D721Med (cell line): ENCODE measurements at regions not wholly inside any gene's neighbourhood (a gene's known extent, or its start where the extent isn't known, plus 50 kb on each side); places are given as distances from the start of the nearest gene placed in this dataset.

ENCODE experiments used
- DNase-seq: peaks from one replicate; pipeline ENCODE4 v3.0.0; 2011; ENCODE audit warnings: low spot score; ENCODE audit not compliant: insufficient read length
- FAIRE-seq: peaks from 2 replicates; lab custom pipeline; 2011; peaks lifted over from hg19 to GRCh38; lab: Jason Lieb, UNC
- CTCF ChIP-seq: IDR thresholded peaks from 2 replicates; pipeline ENCODE4 v1.5.1; 2012; ENCODE audit warnings: mild to moderate bottlenecking, control low read depth; ENCODE audit not compliant: insufficient read depth; ENCODE audit errors: missing control alignments

GRCh38 chr6:82569022-82569421 is 205.4 kb downstream of the TPBG start:
- FAIRE-seq (no peak), DNase-seq (no peak)
- no peak for TF ChIP-seq CTCF

GRCh38 chr6:82570083-82570482 is 206.5 kb downstream of the TPBG start:
- no peak for TF ChIP-seq CTCF
- DNase-seq, result no peak
- FAIRE-seq, result no peak

GRCh38 chr6:82571455-82571854 is 207.8 kb downstream of the TPBG start:
- TF ChIP-seq CTCF, result no peak
- DNase-seq (no peak), FAIRE-seq (no peak)

- DNase-seq (no peak), FAIRE-seq (no peak)
- no peak for TF ChIP-seq CTCF
These were observed 209.8 kb downstream of the TPBG start for GRCh38 chr6:82573254-82573972.

- FAIRE-seq, result no peak
- DNase-seq, result no peak
- TF ChIP-seq CTCF, result no peak
These were observed 212.7 kb downstream of the TPBG start for GRCh38 chr6:82576284-82576683.

- DNase-seq (no peak), FAIRE-seq (no peak)
- no peak for TF ChIP-seq CTCF
These were observed 220.6 kb downstream of the TPBG start for GRCh38 chr6:82584194-82584695.

GRCh38 chr6:82584856-82585255 is 221.2 kb downstream of the TPBG start:
- FAIRE-seq (no peak), DNase-seq (no peak)
- TF ChIP-seq CTCF, result no peak
